ENCODE measurements at regions not wholly inside any gene's neighbourhood (a gene's known extent, or its start where the extent isn't known, plus 50 kb on each side); places are given as distances from the start of the nearest gene placed in this dataset.

- no peak for TF ChIP-seq CTCF (IDR thresholded peaks at IDR 0.05; ENCODE audit: insufficient read depth, low read length, poor library complexity, severe bottlenecking)
- no peak for TF ChIP-seq EZH2phosphoT487 (conservative IDR thresholded peaks at IDR 0.05; ENCODE audit: low read length)
Observed at GRCh38 chr11:70808686-70809375, 410.5 kb downstream of the CTTN start.
